ENCODE measurements at regions not wholly inside any gene's neighbourhood (a gene's known extent, or its start where the extent isn't known, plus 50 kb on each side); places are given as distances from the start of the nearest gene placed in this dataset.

- Histone ChIP-seq H3K27me3 (ENCODE audit: insufficient read depth) (no peaks in the 10 kb centered on the region), H3K9me2 (ENCODE audit: insufficient read depth) (no peaks in the 10 kb centered on the region), H3K4me3 (no peak overlapping the region), H3K4me2 (no peak overlapping the region), H3K4me1 (ENCODE audit: insufficient read depth) (no peaks in the 10 kb centered on the region), H3K79me2 (replicated peaks; ENCODE audit: insufficient read depth) (no peaks in the 10 kb centered on the region), H3F3A (replicated peaks; ENCODE audit: low read depth) (no peaks in the 10 kb centered on the region), H4K20me1 (replicated peaks; ENCODE audit: insufficient read depth) (no peaks in the 10 kb centered on the region), H2AFZ (no peak overlapping the region), H3K27ac (ENCODE audit: low read depth) (no peak overlapping the region), H3K36me3 (ENCODE audit: insufficient read depth) (no peaks in the 10 kb centered on the region)
- Mint-ChIP-seq H3K9me3 (no peaks in the 10 kb centered on the region), H3K36me3 (ENCODE audit: low read depth) (no peaks in the 10 kb centered on the region), H3K27me3 (ENCODE audit: insufficient read depth, low read depth, poor library complexity) (peaks cover 2% of the 10 kb centered on the region), H3K27ac (no peak overlapping the region), H3K4me3 (no peak overlapping the region), H3K4me1 (peaks cover 2% of the 10 kb centered on the region; the same call in 1 of the 3 replicates)
- no peak for TF ChIP-seq STAT1 (IDR thresholded peaks at IDR 0.05; ENCODE audit: unreplicated experiment)
- TF ChIP-seq EZH2phosphoT487 (IDR thresholded peaks at IDR 0.05; ENCODE audit: unreplicated experiment): no peak
- no peak for TF ChIP-seq ETS1 (IDR thresholded peaks at IDR 0.05)
- TF ChIP-seq, protein P1, sequence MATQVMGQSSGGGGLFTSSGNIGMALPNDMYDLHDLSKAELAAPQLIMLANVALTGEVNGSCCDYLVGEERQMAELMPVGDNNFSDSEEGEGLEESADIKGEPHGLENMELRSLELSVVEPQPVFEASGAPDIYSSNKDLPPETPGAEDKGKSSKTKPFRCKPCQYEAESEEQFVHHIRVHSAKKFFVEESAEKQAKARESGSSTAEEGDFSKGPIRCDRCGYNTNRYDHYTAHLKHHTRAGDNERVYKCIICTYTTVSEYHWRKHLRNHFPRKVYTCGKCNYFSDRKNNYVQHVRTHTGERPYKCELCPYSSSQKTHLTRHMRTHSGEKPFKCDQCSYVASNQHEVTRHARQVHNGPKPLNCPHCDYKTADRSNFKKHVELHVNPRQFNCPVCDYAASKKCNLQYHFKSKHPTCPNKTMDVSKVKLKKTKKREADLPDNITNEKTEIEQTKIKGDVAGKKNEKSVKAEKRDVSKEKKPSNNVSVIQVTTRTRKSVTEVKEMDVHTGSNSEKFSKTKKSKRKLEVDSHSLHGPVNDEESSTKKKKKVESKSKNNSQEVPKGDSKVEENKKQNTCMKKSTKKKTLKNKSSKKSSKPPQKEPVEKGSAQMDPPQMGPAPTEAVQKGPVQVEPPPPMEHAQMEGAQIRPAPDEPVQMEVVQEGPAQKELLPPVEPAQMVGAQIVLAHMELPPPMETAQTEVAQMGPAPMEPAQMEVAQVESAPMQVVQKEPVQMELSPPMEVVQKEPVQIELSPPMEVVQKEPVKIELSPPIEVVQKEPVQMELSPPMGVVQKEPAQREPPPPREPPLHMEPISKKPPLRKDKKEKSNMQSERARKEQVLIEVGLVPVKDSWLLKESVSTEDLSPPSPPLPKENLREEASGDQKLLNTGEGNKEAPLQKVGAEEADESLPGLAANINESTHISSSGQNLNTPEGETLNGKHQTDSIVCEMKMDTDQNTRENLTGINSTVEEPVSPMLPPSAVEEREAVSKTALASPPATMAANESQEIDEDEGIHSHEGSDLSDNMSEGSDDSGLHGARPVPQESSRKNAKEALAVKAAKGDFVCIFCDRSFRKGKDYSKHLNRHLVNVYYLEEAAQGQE (IDR thresholded peaks at IDR 0.05; ENCODE audit: unreplicated experiment): no peak
- TF ChIP-seq, protein P2, sequence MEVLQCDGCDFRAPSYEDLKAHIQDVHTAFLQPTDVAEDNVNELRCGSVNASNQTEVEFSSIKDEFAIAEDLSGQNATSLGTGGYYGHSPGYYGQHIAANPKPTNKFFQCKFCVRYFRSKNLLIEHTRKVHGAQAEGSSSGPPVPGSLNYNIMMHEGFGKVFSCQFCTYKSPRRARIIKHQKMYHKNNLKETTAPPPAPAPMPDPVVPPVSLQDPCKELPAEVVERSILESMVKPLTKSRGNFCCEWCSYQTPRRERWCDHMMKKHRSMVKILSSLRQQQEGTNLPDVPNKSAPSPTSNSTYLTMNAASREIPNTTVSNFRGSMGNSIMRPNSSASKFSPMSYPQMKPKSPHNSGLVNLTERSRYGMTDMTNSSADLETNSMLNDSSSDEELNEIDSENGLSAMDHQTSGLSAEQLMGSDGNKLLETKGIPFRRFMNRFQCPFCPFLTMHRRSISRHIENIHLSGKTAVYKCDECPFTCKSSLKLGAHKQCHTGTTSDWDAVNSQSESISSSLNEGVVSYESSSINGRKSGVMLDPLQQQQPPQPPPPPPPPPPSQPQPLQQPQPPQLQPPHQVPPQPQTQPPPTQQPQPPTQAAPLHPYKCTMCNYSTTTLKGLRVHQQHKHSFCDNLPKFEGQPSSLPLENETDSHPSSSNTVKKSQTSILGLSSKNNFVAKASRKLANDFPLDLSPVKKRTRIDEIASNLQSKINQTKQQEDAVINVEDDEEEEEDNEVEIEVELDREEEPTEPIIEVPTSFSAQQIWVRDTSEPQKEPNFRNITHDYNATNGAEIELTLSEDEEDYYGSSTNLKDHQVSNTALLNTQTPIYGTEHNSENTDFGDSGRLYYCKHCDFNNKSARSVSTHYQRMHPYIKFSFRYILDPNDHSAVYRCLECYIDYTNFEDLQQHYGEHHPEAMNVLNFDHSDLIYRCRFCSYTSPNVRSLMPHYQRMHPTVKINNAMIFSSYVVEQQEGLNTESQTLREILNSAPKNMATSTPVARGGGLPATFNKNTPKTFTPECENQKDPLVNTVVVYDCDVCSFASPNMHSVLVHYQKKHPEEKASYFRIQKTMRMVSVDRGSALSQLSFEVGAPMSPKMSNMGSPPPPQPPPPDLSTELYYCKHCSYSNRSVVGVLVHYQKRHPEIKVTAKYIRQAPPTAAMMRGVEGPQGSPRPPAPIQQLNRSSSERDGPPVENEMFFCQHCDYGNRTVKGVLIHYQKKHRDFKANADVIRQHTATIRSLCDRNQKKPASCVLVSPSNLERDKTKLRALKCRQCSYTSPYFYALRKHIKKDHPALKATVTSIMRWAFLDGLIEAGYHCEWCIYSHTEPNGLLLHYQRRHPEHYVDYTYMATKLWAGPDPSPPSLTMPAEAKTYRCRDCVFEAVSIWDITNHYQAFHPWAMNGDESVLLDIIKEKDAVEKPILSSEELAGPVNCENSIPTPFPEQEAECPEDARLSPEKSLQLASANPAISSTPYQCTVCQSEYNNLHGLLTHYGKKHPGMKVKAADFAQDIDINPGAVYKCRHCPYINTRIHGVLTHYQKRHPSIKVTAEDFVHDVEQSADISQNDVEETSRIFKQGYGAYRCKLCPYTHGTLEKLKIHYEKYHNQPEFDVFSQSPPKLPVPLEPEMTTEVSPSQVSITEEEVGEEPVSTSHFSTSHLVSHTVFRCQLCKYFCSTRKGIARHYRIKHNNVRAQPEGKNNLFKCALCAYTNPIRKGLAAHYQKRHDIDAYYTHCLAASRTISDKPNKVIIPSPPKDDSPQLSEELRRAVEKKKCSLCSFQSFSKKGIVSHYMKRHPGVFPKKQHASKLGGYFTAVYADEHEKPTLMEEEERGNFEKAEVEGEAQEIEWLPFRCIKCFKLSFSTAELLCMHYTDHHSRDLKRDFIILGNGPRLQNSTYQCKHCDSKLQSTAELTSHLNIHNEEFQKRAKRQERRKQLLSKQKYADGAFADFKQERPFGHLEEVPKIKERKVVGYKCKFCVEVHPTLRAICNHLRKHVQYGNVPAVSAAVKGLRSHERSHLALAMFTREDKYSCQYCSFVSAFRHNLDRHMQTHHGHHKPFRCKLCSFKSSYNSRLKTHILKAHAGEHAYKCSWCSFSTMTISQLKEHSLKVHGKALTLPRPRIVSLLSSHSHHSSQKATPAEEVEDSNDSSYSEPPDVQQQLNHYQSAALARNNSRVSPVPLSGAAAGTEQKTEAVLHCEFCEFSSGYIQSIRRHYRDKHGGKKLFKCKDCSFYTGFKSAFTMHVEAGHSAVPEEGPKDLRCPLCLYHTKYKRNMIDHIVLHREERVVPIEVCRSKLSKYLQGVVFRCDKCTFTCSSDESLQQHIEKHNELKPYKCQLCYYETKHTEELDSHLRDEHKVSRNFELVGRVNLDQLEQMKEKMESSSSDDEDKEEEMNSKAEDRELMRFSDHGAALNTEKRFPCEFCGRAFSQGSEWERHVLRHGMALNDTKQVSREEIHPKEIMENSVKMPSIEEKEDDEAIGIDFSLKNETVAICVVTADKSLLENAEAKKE (CRISPR knock-in tag; IDR thresholded peaks at IDR 0.05): no peak
- TF ChIP-seq ZNF114 (CRISPR knock-in tag; IDR thresholded peaks at IDR 0.05): no peak
- TF ChIP-seq POLR2AphosphoS5 (IDR thresholded peaks at IDR 0.05; ENCODE audit: low read depth): no peak
- no peak for TF ChIP-seq NANOG (IDR thresholded peaks at IDR 0.05; ENCODE audit: borderline replicate concordance)
- TF ChIP-seq, protein P3, sequence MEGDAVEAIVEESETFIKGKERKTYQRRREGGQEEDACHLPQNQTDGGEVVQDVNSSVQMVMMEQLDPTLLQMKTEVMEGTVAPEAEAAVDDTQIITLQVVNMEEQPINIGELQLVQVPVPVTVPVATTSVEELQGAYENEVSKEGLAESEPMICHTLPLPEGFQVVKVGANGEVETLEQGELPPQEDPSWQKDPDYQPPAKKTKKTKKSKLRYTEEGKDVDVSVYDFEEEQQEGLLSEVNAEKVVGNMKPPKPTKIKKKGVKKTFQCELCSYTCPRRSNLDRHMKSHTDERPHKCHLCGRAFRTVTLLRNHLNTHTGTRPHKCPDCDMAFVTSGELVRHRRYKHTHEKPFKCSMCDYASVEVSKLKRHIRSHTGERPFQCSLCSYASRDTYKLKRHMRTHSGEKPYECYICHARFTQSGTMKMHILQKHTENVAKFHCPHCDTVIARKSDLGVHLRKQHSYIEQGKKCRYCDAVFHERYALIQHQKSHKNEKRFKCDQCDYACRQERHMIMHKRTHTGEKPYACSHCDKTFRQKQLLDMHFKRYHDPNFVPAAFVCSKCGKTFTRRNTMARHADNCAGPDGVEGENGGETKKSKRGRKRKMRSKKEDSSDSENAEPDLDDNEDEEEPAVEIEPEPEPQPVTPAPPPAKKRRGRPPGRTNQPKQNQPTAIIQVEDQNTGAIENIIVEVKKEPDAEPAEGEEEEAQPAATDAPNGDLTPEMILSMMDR (conservative IDR thresholded peaks at IDR 0.05; ENCODE audit: low read depth in 2 of 2): no peak
- no peak for TF ChIP-seq EZH2 (IDR thresholded peaks at IDR 0.05; ENCODE audit: low read depth, unreplicated experiment)
- no peak for TF ChIP-seq JUNB (IDR thresholded peaks at IDR 0.05; ENCODE audit: unreplicated experiment)
- TF ChIP-seq CREB1 (CRISPR knock-in tag; IDR thresholded peaks at IDR 0.05; ENCODE audit: low read depth): no peak
- TF ChIP-seq ZNF331 (CRISPR knock-in tag; IDR thresholded peaks at IDR 0.05; ENCODE audit: low read depth): no peak
- ATAC-seq (no peak), DNase-seq (ENCODE audit: low spot score) (no peak)
Measured at GRCh38 chr11:15893080-15893492, 463.3 kb downstream of the SOX6 start.
